ENCODE measurements at regions not wholly inside any gene's neighbourhood (a gene's known extent, or its start where the extent isn't known, plus 50 kb on each side); places are given as distances from the start of the nearest gene placed in this dataset.

DNA sequence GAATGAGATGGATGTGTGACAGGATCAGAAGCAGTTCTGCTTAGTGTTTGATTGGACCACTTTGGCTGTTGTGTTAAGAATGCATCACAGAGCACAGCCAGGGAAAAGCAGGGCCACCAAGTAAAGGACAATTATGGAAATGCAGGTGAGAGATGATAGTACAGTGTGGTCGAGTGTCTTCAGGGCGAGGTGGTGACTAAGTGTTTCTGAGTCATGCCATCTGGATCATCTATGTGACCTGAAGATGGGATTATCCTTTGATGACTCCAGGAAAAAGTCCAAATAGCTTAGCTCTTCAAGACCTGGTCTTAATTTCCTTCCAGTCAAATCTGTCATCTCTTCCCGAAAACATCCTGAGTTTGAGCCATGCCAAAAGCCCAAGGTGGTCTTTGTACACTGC is 523.2 kb upstream of the IGFBP3 start:
- Histone ChIP-seq H3K27ac (ENCODE audit: low read length) (no peak overlapping the region), H3K36me3 (ENCODE audit: control insufficient read depth, insufficient read depth, low read length) (no peaks in the 10 kb centered on the region), H3K4me3 (ENCODE audit: low read length) (no peak overlapping the region), H3K9me3 (ENCODE audit: control insufficient read depth, insufficient read depth, low read length) (peaks cover 6% of the 10 kb centered on the region), H3K27me3 (ENCODE audit: control insufficient read depth, insufficient read depth, low read length) (no peaks in the 10 kb centered on the region), H3K4me1 (ENCODE audit: control insufficient read depth, insufficient read depth, low read length) (no peaks in the 10 kb centered on the region)
- no peaks in the 10 kb centered on the region for H3K27me3 Mint-ChIP-seq (ENCODE audit: low read depth in 2 of 2)
- intact Hi-C loops (cut with micrococcal nuclease) = no loop called here
- H3K4me1 Mint-ChIP-seq = no peaks in the 10 kb centered on the region
- H3K4me3 Mint-ChIP-seq = no peak overlapping the region
- ATAC-seq = no peak
- H3K36me3 Mint-ChIP-seq = peaks cover 10% of the 10 kb centered on the region
- no peak overlapping the region for H3K27ac Mint-ChIP-seq
- no peak for DNase-seq
- WGBS (ENCODE audit: insufficient coverage) = 81% methylated on average over 3 of the region's 3 CpGs
- H3K9me3 Mint-ChIP-seq = peaks cover 30 to 32% of the 10 kb centered on the region in 2 donors
- TF ChIP-seq, protein P1, sequence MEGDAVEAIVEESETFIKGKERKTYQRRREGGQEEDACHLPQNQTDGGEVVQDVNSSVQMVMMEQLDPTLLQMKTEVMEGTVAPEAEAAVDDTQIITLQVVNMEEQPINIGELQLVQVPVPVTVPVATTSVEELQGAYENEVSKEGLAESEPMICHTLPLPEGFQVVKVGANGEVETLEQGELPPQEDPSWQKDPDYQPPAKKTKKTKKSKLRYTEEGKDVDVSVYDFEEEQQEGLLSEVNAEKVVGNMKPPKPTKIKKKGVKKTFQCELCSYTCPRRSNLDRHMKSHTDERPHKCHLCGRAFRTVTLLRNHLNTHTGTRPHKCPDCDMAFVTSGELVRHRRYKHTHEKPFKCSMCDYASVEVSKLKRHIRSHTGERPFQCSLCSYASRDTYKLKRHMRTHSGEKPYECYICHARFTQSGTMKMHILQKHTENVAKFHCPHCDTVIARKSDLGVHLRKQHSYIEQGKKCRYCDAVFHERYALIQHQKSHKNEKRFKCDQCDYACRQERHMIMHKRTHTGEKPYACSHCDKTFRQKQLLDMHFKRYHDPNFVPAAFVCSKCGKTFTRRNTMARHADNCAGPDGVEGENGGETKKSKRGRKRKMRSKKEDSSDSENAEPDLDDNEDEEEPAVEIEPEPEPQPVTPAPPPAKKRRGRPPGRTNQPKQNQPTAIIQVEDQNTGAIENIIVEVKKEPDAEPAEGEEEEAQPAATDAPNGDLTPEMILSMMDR (IDR thresholded peaks at IDR 0.05) = no peak

DNA sequence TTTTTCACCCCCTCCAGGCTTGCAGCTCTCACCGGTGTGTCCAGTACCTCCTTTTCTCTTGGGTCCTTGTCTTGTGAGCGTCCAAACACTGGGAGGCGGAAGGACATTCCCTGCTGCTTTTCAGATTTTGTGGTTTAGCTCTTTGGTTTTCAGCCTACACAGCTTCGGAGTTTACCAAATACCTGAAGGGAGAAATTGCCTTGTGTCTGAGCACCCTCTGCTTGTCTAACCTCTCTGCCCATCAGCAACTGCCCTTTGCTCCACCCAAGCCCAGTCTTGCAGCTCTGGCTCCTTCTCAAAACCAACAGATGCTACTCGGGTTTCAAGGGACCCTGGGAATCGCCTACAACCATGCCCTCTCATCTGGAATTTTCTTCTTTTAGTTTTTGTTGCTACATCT is 519.1 kb upstream of the IGFBP3 start:
- Histone ChIP-seq H3K4me3 (ENCODE audit: low read length) (no peak overlapping the region), H3K36me3 (ENCODE audit: control insufficient read depth, insufficient read depth, low read length) (no peaks in the 10 kb centered on the region), H3K9me3 (ENCODE audit: control insufficient read depth, insufficient read depth, low read length) (peaks cover 6% of the 10 kb centered on the region), H3K4me1 (ENCODE audit: control insufficient read depth, insufficient read depth, low read length) (no peaks in the 10 kb centered on the region), H3K27me3 (ENCODE audit: control insufficient read depth, insufficient read depth, low read length) (no peaks in the 10 kb centered on the region), H3K27ac (ENCODE audit: low read length) (no peak overlapping the region)
- Mint-ChIP-seq H3K36me3 (peaks cover 17% of the 10 kb centered on the region), H3K4me3 (no peak overlapping the region), H3K27ac (no peak overlapping the region), H3K27me3 (ENCODE audit: low read depth in 2 of 2) (no peaks in the 10 kb centered on the region), H3K9me3 (peaks cover 27 to 32% of the 10 kb centered on the region in 2 donors), H3K4me1 (no peaks in the 10 kb centered on the region)
- ATAC-seq (no peak), DNase-seq (no peak)
- intact Hi-C loops (cut with micrococcal nuclease) = no loop called here
- TF ChIP-seq, protein P1 (IDR thresholded peaks at IDR 0.05) = no peak
- WGBS (ENCODE audit: insufficient coverage) = 77% methylated on average over 6 of the region's 6 CpGs

DNA sequence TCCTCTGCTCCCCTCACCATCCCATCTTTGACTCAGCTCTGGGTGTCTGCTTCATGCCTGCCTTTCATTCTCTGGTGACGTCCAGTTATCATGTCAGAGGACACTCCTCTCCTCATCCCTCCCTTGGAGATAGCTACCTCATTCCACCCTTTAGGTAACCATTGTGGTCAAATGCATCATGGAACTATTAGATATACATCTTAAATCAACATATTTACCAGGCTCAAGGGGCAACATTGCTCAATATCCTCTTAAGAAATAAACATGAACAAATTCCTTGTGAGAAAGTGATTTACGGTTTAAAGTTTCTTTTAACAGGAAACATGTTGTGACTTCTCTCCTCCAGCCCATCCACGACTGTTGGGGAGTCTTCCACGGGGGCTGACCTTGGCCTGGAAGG is 511.6 kb upstream of the IGFBP3 start:
- H3K36me3 Mint-ChIP-seq = peaks cover 5% of the 10 kb centered on the region
- H3K27me3 ChIP-seq (ENCODE audit: control insufficient read depth, insufficient read depth, low read length) = no peaks in the 10 kb centered on the region
- H3K36me3 ChIP-seq (ENCODE audit: control insufficient read depth, insufficient read depth, low read length) = no peaks in the 10 kb centered on the region
- ATAC-seq (no peak), DNase-seq (no peak)
- TF ChIP-seq, protein P1 (IDR thresholded peaks at IDR 0.05) = no peak
- intact Hi-C loops (cut with micrococcal nuclease) = no loop called here
- no peaks in the 10 kb centered on the region for H3K4me1 ChIP-seq (ENCODE audit: control insufficient read depth, insufficient read depth, low read length)
- no peak overlapping the region for H3K4me3 ChIP-seq (ENCODE audit: low read length)
- no peaks in the 10 kb centered on the region for H3K4me1 Mint-ChIP-seq
- H3K9me3 ChIP-seq (ENCODE audit: control insufficient read depth, insufficient read depth, low read length) = no peaks in the 10 kb centered on the region
- peaks cover 16 to 22% of the 10 kb centered on the region in 2 donors for H3K9me3 Mint-ChIP-seq
- H3K27ac ChIP-seq (ENCODE audit: low read length) = no peak overlapping the region
- H3K27me3 Mint-ChIP-seq (ENCODE audit: low read depth in 2 of 2) = no peaks in the 10 kb centered on the region
- H3K4me3 Mint-ChIP-seq = no peak overlapping the region
- WGBS (ENCODE audit: insufficient coverage) = 30% methylated on average over 4 of the region's 4 CpGs
- no peak overlapping the region for H3K27ac Mint-ChIP-seq

DNA sequence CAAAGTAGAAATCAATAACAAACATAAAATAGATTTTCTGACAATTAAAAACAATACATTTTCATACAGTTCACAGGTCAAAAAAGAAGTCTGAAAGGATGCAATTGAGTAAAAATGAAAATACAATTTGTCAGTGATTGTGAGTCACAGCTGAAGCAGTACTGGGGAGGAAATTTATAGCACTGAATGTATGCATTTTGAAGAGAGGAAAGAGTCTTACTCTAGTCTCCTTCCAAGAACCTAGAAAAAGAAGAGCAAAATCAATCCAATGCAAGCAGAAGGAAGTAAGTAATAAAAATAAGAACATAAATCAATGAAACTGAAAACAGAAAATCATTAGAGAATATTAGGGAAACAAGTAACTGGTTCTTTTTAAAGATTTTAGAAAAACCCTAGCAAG is 507.2 kb upstream of the IGFBP3 start:
- Histone ChIP-seq H3K9me3 (ENCODE audit: control insufficient read depth, insufficient read depth, low read length) (peaks cover 4% of the 10 kb centered on the region), H3K36me3 (ENCODE audit: control insufficient read depth, insufficient read depth, low read length) (no peaks in the 10 kb centered on the region), H3K4me1 (ENCODE audit: control insufficient read depth, insufficient read depth, low read length) (no peaks in the 10 kb centered on the region), H3K4me3 (ENCODE audit: low read length) (no peak overlapping the region), H3K27me3 (ENCODE audit: control insufficient read depth, insufficient read depth, low read length) (no peaks in the 10 kb centered on the region), H3K27ac (ENCODE audit: low read length) (no peak overlapping the region)
- Mint-ChIP-seq H3K27me3 (ENCODE audit: low read depth in 2 of 2) (no peaks in the 10 kb centered on the region), H3K9me3 (peaks cover 20 to 24% of the 10 kb centered on the region in 2 donors), H3K4me3 (no peak overlapping the region), H3K36me3 (no peaks in the 10 kb centered on the region), H3K4me1 (no peaks in the 10 kb centered on the region), H3K27ac (no peak overlapping the region)
- TF ChIP-seq, protein P1 (IDR thresholded peaks at IDR 0.05) = no peak
- ATAC-seq (no peak), DNase-seq (no peak)
- intact Hi-C loops (cut with micrococcal nuclease) = no loop called here

Data from natural killer cell (primary cell).